ENCODE measurements at regions not wholly inside any gene's neighbourhood (a gene's known extent, or its start where the extent isn't known, plus 50 kb on each side); places are given as distances from the start of the nearest gene placed in this dataset.

DNA sequence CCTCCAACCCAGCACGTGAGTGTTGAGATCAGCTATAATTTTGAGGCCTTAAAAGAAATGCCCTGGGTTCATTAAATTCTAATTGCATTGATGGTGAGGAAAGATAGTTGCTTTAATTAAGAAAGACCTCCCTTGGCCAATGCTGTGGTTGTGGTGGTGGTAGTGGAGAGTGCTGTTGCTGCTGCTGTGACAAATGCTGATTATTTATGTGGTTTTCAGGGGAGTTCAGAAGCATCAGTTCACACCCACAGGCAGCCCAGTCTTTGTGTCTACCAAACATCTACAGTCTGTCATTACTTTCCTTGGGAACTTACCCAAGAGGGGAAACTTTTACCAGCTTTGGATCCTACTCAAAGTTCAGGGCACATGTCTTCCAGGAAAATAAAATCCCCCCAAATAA, 178.4 kb upstream of the PARP11 start:
- intact Hi-C loops (cut with micrococcal nuclease; ENCODE audit: unreplicated experiment) (no loop called here), in situ Hi-C loops (cut with HindIII; ENCODE audit: extremely low pct_ligation_motif_present, low pct_unique_long_range_greater_than_20kb) (no loop called here)
- no peak overlapping the region for H3K9ac ChIP-seq (ENCODE audit: insufficient read depth, low read depth, low read length)
- peaks cover 24% of the 10 kb centered on the region for H3K4me1 ChIP-seq (ENCODE audit: insufficient read depth, low read length)
- H3K27ac ChIP-seq (ENCODE audit: extremely low read length, insufficient read depth, low read length): no peak overlapping the region
- no peaks in the 10 kb centered on the region for H3K27me3 ChIP-seq (ENCODE audit: control insufficient read depth in 1 of 2, insufficient read depth in 2 of 2, low read length in 2 of 2)
- no peak for TF ChIP-seq MLXIP (CRISPR knock-in tag; IDR thresholded peaks at IDR 0.05; ENCODE audit: borderline replicate concordance)
- TF ChIP-seq, protein P1, sequence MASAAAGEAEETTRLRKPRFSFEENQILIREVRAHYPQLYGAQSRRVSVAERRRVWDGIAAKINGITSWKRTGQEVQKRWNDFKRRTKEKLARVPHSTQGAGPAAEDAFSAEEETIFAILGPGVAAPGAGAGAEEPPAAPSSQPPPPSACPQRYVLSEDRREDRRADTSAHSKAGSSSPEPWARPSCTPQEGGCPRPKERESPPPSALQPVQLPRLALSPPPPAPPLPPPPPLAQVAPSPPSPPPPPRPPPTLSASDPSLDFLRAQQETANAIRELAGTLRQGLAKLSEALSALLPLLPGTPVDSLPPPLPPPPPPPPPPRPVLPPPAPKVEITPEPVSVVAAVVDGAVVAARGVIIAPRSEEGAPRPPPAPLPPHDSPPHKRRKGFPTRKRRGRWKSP (CRISPR knock-in tag; IDR thresholded peaks at IDR 0.05): no peak
- TF ChIP-seq, protein P2, sequence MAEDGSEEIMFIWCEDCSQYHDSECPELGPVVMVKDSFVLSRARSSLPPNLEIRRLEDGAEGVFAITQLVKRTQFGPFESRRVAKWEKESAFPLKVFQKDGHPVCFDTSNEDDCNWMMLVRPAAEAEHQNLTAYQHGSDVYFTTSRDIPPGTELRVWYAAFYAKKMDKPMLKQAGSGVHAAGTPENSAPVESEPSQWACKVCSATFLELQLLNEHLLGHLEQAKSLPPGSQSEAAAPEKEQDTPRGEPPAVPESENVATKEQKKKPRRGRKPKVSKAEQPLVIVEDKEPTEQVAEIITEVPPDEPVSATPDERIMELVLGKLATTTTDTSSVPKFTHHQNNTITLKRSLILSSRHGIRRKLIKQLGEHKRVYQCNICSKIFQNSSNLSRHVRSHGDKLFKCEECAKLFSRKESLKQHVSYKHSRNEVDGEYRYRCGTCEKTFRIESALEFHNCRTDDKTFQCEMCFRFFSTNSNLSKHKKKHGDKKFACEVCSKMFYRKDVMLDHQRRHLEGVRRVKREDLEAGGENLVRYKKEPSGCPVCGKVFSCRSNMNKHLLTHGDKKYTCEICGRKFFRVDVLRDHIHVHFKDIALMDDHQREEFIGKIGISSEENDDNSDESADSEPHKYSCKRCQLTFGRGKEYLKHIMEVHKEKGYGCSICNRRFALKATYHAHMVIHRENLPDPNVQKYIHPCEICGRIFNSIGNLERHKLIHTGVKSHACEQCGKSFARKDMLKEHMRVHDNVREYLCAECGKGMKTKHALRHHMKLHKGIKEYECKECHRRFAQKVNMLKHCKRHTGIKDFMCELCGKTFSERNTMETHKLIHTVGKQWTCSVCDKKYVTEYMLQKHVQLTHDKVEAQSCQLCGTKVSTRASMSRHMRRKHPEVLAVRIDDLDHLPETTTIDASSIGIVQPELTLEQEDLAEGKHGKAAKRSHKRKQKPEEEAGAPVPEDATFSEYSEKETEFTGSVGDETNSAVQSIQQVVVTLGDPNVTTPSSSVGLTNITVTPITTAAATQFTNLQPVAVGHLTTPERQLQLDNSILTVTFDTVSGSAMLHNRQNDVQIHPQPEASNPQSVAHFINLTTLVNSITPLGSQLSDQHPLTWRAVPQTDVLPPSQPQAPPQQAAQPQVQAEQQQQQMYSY (CRISPR knock-in tag; IDR thresholded peaks at IDR 0.05): no peak
- CTCF ChIA-PET (ENCODE audit: low intra/inter-chr PET ratio, low total read pairs): no interaction called here
- no peaks in the 10 kb centered on the region for H3K9me3 ChIP-seq (ENCODE audit: low read length)
- no peak for FAIRE-seq
- no peaks in the 10 kb centered on the region for H3K36me3 ChIP-seq (replicated peaks in 1 of 2; ENCODE audit: control insufficient read depth in 1 of 2, insufficient read depth in 2 of 2, low read length in 2 of 2)
- H2AFZ ChIP-seq (ENCODE audit: low read length): no peak overlapping the region
- H3K4me2 ChIP-seq (ENCODE audit: low read depth, low read length): no peak overlapping the region
- no peak for DNase-seq (ENCODE audit: low spot score)
- H4K20me1 ChIP-seq (ENCODE audit: insufficient read depth, low read length): no peaks in the 10 kb centered on the region
- no peaks in the 10 kb centered on the region for H3K79me2 ChIP-seq (ENCODE audit: insufficient read depth, low read length)
- no peak for ATAC-seq
- WGBS (ENCODE audit: low lambda C conversion rate): 73% methylated on average over 1 of the region's 1 CpG
- no TSS peak for BruUV-seq (replicated peaks)
- no peak overlapping the region for H3K4me3 ChIP-seq (replicated peaks in 1 of 3; ENCODE audit: insufficient read depth in 1 of 3, low read depth in 2 of 3, low read length in 3 of 3)
- POLR2A ChIA-PET: no interaction called here
